Epithelial cell of esophagus (primary cell): ENCODE measurements at regions not wholly inside any gene's neighbourhood (a gene's known extent, or its start where the extent isn't known, plus 50 kb on each side); places are given as distances from the start of the nearest gene placed in this dataset.

Experiments
- DNase-seq: peaks from one replicate; pipeline ENCODE4 v3.0.0; 2010; ENCODE audit warnings: low read depth
- H3K4me3 ChIP-seq: 2 replicates; pipeline ENCODE4 v1.5.1; 2011; ENCODE audit warnings: mild to moderate bottlenecking, low read length, control low read depth
- CTCF ChIP-seq: IDR thresholded peaks from 2 replicates; pipeline ENCODE4 v1.5.1; 2011; ENCODE audit warnings: low read depth, mild to moderate bottlenecking, low read length, control low read depth, inconsistent platforms; ENCODE audit not compliant: insufficient read depth; ENCODE audit errors: missing control alignments

- peak; percentile 75 for DNase-seq
- peak; percentile 65 for TF ChIP-seq CTCF
- H3K4me3 ChIP-seq = no peak overlapping the region
These were observed 66.2 kb upstream of the ARID5B start for GRCh38 chr10:61835069-61835945.

DNA sequence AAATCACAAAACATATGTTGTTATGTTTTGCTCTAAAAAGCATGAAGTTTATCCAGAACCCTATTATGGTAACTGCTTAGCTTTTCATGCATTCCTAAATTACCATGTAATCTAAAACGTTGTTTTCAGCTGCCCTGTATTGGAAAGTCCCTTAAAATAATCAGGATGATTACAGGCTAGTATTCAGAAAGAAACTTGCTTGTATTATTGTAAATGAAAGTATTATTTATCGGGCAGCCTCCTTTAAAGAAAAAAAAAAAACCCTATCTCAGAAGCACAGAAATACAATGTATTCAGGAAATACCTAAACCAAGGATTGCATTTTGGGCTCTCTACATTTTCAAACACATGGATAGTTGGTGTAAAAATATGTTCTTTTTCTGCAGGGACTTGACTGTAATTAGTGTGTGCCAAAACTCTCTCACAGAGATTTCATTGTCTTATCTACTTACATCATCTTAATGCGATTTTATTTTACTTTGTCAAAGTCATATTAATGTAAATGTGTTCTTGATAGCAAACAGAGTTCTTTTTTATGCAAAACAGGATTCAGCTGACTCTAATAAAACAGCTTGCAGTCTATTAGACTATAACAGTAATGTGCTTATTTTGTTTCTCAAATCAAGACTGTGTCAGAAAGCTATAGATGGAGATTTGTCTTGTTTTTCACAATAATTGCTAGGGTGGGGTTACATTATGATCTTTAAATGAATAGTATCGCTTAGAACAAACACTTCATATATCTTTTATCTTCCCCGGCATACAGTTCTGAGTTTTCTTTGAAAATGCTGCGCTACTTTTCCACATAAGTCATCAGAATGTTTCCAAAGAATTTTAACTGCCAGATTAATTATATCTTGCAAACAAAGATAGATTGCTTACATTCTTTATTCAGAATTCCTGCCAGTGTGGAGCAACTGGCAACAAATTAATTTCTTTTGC is 65.3 kb upstream of the ARID5B start:
- no peak for TF ChIP-seq CTCF
- no peak for DNase-seq
- H3K4me3 ChIP-seq = no peak overlapping the region

- TF ChIP-seq CTCF = no peak
- H3K4me3 ChIP-seq = no peak overlapping the region
- DNase-seq = peak; percentile 60
These were observed 64.4 kb upstream of the ARID5B start for GRCh38 chr10:61836888-61837754.

- no peak for DNase-seq
- H3K4me3 ChIP-seq = no peak overlapping the region
- TF ChIP-seq CTCF = no peak
These were observed 63.7 kb upstream of the ARID5B start for GRCh38 chr10:61837755-61838171.

DNA sequence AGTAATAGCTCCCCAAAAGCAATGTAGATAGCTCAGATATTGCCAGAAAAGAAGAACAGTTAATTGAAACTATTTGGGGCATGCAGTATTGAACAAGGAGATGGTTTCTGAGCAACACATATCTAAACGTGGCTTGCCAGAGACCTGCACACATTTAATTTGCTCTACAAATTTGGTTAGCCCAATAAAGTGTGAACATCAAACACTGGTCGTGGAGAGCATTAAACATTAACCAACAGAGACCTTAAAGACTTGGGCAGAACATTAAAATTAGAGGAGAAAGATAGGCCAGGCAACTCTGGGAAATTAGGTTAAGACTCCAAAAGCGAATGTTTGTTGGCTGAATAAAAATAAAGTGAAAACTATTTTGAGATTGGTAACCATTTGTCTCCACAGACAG is 61.6 kb upstream of the ARID5B start:
- no peak overlapping the region for H3K4me3 ChIP-seq
- DNase-seq = no peak
- no peak for TF ChIP-seq CTCF

- no peak overlapping the region for H3K4me3 ChIP-seq
- TF ChIP-seq CTCF = no peak
- DNase-seq = no peak
These were observed 61.1 kb upstream of the ARID5B start for GRCh38 chr10:61840403-61840802.
